DOHH2 (cell line): ENCODE measurements at regions not wholly inside any gene's neighbourhood (a gene's known extent, or its start where the extent isn't known, plus 50 kb on each side); places are given as distances from the start of the nearest gene placed in this dataset.

Experiments used
- CTCF ChIP-seq: fragments of 200-600 bp; sonication (generic); IDR thresholded peaks from one replicate; pipeline ENCODE4 v1.5.1; 2014; ENCODE audit warnings: antibody characterized with exemption, mild to moderate bottlenecking, low read depth, low read length; ENCODE audit not compliant: poor library complexity, severe bottlenecking
- EZH2phosphoT487 ChIP-seq: fragments of 200-600 bp; sonication (generic); IDR thresholded peaks from 2 replicates; pipeline ENCODE4 v1.6.1; 2017; ENCODE audit warnings: borderline replicate concordance, mild to moderate bottlenecking, antibody characterized with exemption, low read length, moderate library complexity, mixed read lengths

- TF ChIP-seq CTCF: no peak
- TF ChIP-seq EZH2phosphoT487: no peak
These were observed 890.0 kb upstream of the NUDT12 start for GRCh38 chr5:104452550-104452949.
